HEK293 (cell line): ENCODE measurements at regions not wholly inside any gene's neighbourhood (a gene's known extent, or its start where the extent isn't known, plus 50 kb on each side); places are given as distances from the start of the nearest gene placed in this dataset.

Experiments used
- CTCF ChIA-PET: fragments of 350-600 bp; formaldehyde crosslinking; extraction: SDS; loops from one replicate; lab custom pipeline; 2021; ENCODE audit warnings: antibody characterized with exemption; lab: Yijun Ruan, JAX
- POLR2A ChIA-PET: fragments of 300-600 bp; formaldehyde crosslinking; extraction: SDS; loops from one replicate; lab custom pipeline; 2020; ENCODE audit warnings: antibody characterized with exemption, inconsistent platforms; lab: Yijun Ruan, JAX
- H3K27ac ChIP-seq: fragments of 200-500 bp; sonication (Bioruptor generic); 2 replicates; pipeline ENCODE4 v1.5.1; 2014; ENCODE audit warnings: low read depth, low read length, control low read depth, inconsistent platforms; ENCODE audit errors: extremely low read depth
- H3K36me3 ChIP-seq, 2 experiments: fragments of 200-500 bp in 1 of 2; sonication (Bioruptor generic) in 1 of 2; 1 replicate in 1 of 2; 2 replicates in 1 of 2; pipeline ENCODE4 v1.5.1; 2014 to 2017; ENCODE audit warnings: inconsistent platforms in 2 of 2, low read length in 2 of 2; ENCODE audit not compliant: control insufficient read depth in 2 of 2, insufficient read depth in 1 of 2
- H3K4me1 ChIP-seq: fragments of 200-500 bp; sonication (Bioruptor generic); 2 replicates; pipeline ENCODE4 v1.5.1; 2014; ENCODE audit warnings: mild to moderate bottlenecking, low read length, inconsistent platforms; ENCODE audit not compliant: control insufficient read depth, insufficient read depth
- H3K4me3 ChIP-seq: 2 replicates; pipeline ENCODE4 v1.5.1; 2011; ENCODE audit warnings: low read depth, mild to moderate bottlenecking, control low read depth, low read length, moderate library complexity
- H3K9me3 ChIP-seq: fragments of 200-500 bp; sonication (Bioruptor generic); 2 replicates; pipeline ENCODE4 v1.5.1; 2014; ENCODE audit warnings: low read depth, low read length, inconsistent platforms; ENCODE audit not compliant: control insufficient read depth, insufficient read depth
- AEBP2 ChIP-seq: fragments of 450-650 bp; formaldehyde crosslinking; IDR thresholded peaks from 2 replicates; pipeline ENCODE4 v1.5.1; 2016; ENCODE audit warnings: missing biosample characterization, missing genetic modification characterization, borderline replicate concordance
- KLF7 ChIP-seq: fragments of 450-650 bp; formaldehyde crosslinking; IDR thresholded peaks from 2 replicates; pipeline ENCODE4 v1.5.1; 2016; ENCODE audit warnings: missing biosample characterization, missing genetic modification characterization, borderline replicate concordance
- MYNN ChIP-seq: fragments of 450-650 bp; formaldehyde crosslinking; IDR thresholded peaks from 2 replicates; pipeline ENCODE4 v1.5.1; 2016; ENCODE audit warnings: missing biosample characterization, missing genetic modification characterization, borderline replicate concordance
- SCRT2 ChIP-seq: fragments of 450-650 bp; formaldehyde crosslinking; IDR thresholded peaks from 2 replicates; pipeline ENCODE4 v1.5.1; 2016; ENCODE audit warnings: missing biosample characterization, missing genetic modification characterization
- SP2 ChIP-seq: fragments of 450-650 bp; formaldehyde crosslinking; IDR thresholded peaks from 2 replicates; pipeline ENCODE4 v1.5.1; 2016; ENCODE audit warnings: missing biosample characterization, missing genetic modification characterization
- WT1 ChIP-seq: fragments of 450-650 bp; formaldehyde crosslinking; IDR thresholded peaks from 2 replicates; pipeline ENCODE4 v1.5.1; 2016; ENCODE audit warnings: missing biosample characterization, missing genetic modification characterization
- ZFP3 ChIP-seq: fragments of 450-650 bp; formaldehyde crosslinking; IDR thresholded peaks from 2 replicates; pipeline ENCODE4 v1.5.1; 2016; ENCODE audit warnings: low read depth, missing biosample characterization, missing genetic modification characterization
- ZNF112 ChIP-seq: fragments of 450-650 bp; formaldehyde crosslinking; IDR thresholded peaks from 2 replicates; pipeline ENCODE4 v1.5.0; 2017; ENCODE audit warnings: missing biosample characterization, missing genetic modification characterization
- ZNF121 ChIP-seq: fragments of 450-650 bp; formaldehyde crosslinking; IDR thresholded peaks from 2 replicates; pipeline ENCODE4 v1.5.1; 2016; ENCODE audit warnings: missing biosample characterization, missing genetic modification characterization
- ZNF18 ChIP-seq: fragments of 450-650 bp; formaldehyde crosslinking; IDR thresholded peaks from 2 replicates; pipeline ENCODE4 v1.5.1; 2016; ENCODE audit warnings: missing biosample characterization, missing genetic modification characterization
- ZNF211 ChIP-seq: fragments of 450-650 bp; formaldehyde crosslinking; IDR thresholded peaks from 2 replicates; pipeline ENCODE4 v1.5.1; 2016; ENCODE audit warnings: low read depth, missing biosample characterization, missing genetic modification characterization
- ZNF248 ChIP-seq: fragments of 450-650 bp; formaldehyde crosslinking; IDR thresholded peaks from 2 replicates; pipeline ENCODE4 v1.5.1; 2017; ENCODE audit warnings: missing biosample characterization, missing genetic modification characterization
- ZNF292 ChIP-seq: fragments of 450-650 bp; formaldehyde crosslinking; IDR thresholded peaks from 2 replicates; pipeline ENCODE4 v1.5.1; 2016; ENCODE audit warnings: low read depth, missing biosample characterization, missing genetic modification characterization, borderline replicate concordance
- ZNF544 ChIP-seq: fragments of 450-650 bp; formaldehyde crosslinking; IDR thresholded peaks from 2 replicates; pipeline ENCODE4 v1.5.0; 2017; ENCODE audit warnings: missing biosample characterization, missing genetic modification characterization
- ZNF558 ChIP-seq: fragments of 450-650 bp; formaldehyde crosslinking; IDR thresholded peaks from 2 replicates; pipeline ENCODE4 v1.5.1; 2016; ENCODE audit warnings: missing biosample characterization, missing genetic modification characterization
- ZNF561 ChIP-seq: fragments of 450-650 bp; IDR thresholded peaks from 2 replicates; pipeline ENCODE4 v1.5.1; 2018; ENCODE audit warnings: missing biosample characterization, missing genetic modification characterization, borderline replicate concordance
- ZNF660 ChIP-seq: fragments of 450-650 bp; IDR thresholded peaks from 2 replicates; pipeline ENCODE4 v1.5.1; 2018; ENCODE audit warnings: missing biosample characterization, mild to moderate bottlenecking, missing genetic modification characterization
- ZNF777 ChIP-seq: fragments of 450-650 bp; formaldehyde crosslinking; IDR thresholded peaks from 2 replicates; pipeline ENCODE4 v1.5.1; 2017; ENCODE audit warnings: missing biosample characterization, missing genetic modification characterization, borderline replicate concordance
- ZNF792 ChIP-seq: fragments of 450-650 bp; formaldehyde crosslinking; IDR thresholded peaks from 2 replicates; pipeline ENCODE4 v1.5.1; 2016; ENCODE audit warnings: missing biosample characterization, missing genetic modification characterization
- TF ChIP-seq, protein P1 (sequence below): fragments of 450-650 bp; formaldehyde crosslinking; IDR thresholded peaks from 2 replicates; pipeline ENCODE4 v1.5.1; 2016; ENCODE audit warnings: missing biosample characterization, missing genetic modification characterization
- TF ChIP-seq, protein P2 (sequence below): fragments of 450-650 bp; formaldehyde crosslinking; IDR thresholded peaks from 2 replicates; pipeline ENCODE4 v1.5.1; 2016; ENCODE audit warnings: missing biosample characterization, missing genetic modification characterization, borderline replicate concordance
- TF ChIP-seq, protein P3 (sequence below): fragments of 450-650 bp; formaldehyde crosslinking; conservative IDR thresholded peaks from 2 replicates; pipeline ENCODE4 v1.5.1; 2016; ENCODE audit warnings: low read depth, missing biosample characterization, missing genetic modification characterization

DNA sequence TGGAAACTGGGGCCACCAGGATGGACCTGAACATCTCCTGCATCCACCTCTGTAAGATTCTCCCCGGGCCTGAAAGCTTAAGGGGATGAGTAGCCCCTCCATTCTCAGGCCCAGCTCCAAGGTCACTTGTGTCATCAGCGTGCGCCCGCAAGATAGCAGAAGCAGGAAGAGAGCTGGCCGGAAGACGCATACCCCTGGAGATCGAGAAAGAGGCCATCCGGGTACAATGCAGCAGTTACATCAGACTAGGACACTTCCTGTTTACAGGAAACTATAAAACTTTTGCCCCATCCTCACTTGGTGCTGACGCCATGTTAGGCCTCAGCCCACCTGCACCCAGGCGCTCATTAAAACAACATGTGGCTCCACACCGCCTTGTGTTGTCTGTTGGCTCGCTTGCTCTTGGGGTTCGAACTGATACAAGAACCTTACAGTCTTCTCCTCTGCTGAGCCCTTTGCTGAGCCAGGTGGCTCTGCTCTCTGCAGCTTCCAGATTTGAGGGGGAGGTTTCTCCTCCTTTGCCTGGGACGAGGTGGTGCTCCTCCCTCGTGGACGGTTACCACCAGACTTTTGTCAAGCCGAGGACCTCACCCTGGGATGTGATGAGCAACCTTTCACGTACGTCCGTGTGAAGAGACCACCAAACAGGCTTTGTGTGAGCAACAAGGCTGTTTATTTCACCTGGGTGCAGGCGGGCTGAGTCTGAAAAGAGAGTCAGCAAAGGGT is 277.5 kb upstream of the C1orf174 start:
- CTCF ChIA-PET, result interaction anchor here (0.7 kb wide), 1 partner anchor 251 kb away, joined by 3 read pairs; no protein-coding TSS in a partner anchor
- Histone ChIP-seq H3K36me3 (no peaks in the 10 kb centered on the region), H3K9me3 (no peaks in the 10 kb centered on the region), H3K4me1 (no peaks in the 10 kb centered on the region), H3K27ac (no peak overlapping the region), H3K4me3 (no peak overlapping the region)
- no peak for TF ChIP-seq ZNF792
- no peak for TF ChIP-seq ZNF112
- TF ChIP-seq ZNF248 (tag by site-specific recombination), result no peak
- no peak for TF ChIP-seq AEBP2 (tag by site-specific recombination)
- no peak for TF ChIP-seq ZNF660 (tag by site-specific recombination)
- no peak for TF ChIP-seq ZNF211 (tag by site-specific recombination)
- TF ChIP-seq ZNF121 (tag by site-specific recombination), result no peak
- no peak for TF ChIP-seq ZFP3 (tag by site-specific recombination)
- no peak for TF ChIP-seq KLF7 (tag by site-specific recombination)
- TF ChIP-seq WT1, result no peak
- no peak for TF ChIP-seq SP2 (tag by site-specific recombination)
- TF ChIP-seq, protein P1, sequence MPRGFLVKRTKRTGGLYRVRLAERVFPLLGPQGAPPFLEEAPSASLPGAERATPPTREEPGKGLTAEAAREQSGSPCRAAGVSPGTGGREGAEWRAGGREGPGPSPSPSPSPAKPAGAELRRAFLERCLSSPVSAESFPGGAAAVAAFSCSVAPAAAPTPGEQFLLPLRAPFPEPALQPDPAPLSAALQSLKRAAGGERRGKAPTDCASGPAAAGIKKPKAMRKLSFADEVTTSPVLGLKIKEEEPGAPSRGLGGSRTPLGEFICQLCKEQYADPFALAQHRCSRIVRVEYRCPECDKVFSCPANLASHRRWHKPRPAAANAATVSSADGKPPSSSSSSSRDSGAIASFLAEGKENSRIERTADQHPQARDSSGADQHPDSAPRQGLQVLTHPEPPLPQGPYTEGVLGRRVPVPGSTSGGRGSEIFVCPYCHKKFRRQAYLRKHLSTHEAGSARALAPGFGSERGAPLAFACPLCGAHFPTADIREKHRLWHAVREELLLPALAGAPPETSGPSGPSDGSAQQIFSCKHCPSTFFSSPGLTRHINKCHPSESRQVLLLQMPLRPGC (tag by site-specific recombination), result no peak
- no peak for TF ChIP-seq ZNF558 (tag by site-specific recombination)
- no peak for TF ChIP-seq ZNF544 (tag by site-specific recombination)
- no peak for TF ChIP-seq ZNF561 (tag by site-specific recombination)
- no peak for TF ChIP-seq MYNN (tag by site-specific recombination)
- no peak for TF ChIP-seq ZNF18
- TF ChIP-seq ZNF777 (tag by site-specific recombination), result no peak
- TF ChIP-seq SCRT2 (tag by site-specific recombination), result no peak
- POLR2A ChIA-PET, result no interaction called here

- no peak overlapping the region for H3K27ac ChIP-seq
- CTCF ChIA-PET, result interaction anchor here (0.6 kb wide), 1 partner anchor 28 kb away, joined by 3 read pairs; no protein-coding TSS in a partner anchor
- POLR2A ChIA-PET, result no interaction called here
- no peaks in the 10 kb centered on the region for H3K9me3 ChIP-seq
- H3K4me3 ChIP-seq, result no peak overlapping the region
- no peaks in the 10 kb centered on the region for H3K36me3 ChIP-seq
- no peaks in the 10 kb centered on the region for H3K4me1 ChIP-seq
- TF ChIP-seq, protein P2, sequence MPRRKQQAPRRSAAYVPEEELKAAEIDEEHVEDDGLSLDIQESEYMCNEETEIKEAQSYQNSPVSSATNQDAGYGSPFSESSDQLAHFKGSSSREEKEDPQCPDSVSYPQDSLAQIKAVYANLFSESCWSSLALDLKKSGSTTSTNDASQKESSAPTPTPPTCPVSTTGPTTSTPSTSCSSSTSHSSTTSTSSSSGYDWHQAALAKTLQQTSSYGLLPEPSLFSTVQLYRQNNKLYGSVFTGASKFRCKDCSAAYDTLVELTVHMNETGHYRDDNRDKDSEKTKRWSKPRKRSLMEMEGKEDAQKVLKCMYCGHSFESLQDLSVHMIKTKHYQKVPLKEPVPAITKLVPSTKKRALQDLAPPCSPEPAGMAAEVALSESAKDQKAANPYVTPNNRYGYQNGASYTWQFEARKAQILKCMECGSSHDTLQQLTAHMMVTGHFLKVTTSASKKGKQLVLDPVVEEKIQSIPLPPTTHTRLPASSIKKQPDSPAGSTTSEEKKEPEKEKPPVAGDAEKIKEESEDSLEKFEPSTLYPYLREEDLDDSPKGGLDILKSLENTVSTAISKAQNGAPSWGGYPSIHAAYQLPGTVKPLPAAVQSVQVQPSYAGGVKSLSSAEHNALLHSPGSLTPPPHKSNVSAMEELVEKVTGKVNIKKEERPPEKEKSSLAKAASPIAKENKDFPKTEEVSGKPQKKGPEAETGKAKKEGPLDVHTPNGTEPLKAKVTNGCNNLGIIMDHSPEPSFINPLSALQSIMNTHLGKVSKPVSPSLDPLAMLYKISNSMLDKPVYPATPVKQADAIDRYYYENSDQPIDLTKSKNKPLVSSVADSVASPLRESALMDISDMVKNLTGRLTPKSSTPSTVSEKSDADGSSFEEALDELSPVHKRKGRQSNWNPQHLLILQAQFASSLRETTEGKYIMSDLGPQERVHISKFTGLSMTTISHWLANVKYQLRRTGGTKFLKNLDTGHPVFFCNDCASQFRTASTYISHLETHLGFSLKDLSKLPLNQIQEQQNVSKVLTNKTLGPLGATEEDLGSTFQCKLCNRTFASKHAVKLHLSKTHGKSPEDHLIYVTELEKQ (tag by site-specific recombination), result no peak
- TF ChIP-seq ZNF292 (tag by site-specific recombination), result no peak
- TF ChIP-seq, protein P3, sequence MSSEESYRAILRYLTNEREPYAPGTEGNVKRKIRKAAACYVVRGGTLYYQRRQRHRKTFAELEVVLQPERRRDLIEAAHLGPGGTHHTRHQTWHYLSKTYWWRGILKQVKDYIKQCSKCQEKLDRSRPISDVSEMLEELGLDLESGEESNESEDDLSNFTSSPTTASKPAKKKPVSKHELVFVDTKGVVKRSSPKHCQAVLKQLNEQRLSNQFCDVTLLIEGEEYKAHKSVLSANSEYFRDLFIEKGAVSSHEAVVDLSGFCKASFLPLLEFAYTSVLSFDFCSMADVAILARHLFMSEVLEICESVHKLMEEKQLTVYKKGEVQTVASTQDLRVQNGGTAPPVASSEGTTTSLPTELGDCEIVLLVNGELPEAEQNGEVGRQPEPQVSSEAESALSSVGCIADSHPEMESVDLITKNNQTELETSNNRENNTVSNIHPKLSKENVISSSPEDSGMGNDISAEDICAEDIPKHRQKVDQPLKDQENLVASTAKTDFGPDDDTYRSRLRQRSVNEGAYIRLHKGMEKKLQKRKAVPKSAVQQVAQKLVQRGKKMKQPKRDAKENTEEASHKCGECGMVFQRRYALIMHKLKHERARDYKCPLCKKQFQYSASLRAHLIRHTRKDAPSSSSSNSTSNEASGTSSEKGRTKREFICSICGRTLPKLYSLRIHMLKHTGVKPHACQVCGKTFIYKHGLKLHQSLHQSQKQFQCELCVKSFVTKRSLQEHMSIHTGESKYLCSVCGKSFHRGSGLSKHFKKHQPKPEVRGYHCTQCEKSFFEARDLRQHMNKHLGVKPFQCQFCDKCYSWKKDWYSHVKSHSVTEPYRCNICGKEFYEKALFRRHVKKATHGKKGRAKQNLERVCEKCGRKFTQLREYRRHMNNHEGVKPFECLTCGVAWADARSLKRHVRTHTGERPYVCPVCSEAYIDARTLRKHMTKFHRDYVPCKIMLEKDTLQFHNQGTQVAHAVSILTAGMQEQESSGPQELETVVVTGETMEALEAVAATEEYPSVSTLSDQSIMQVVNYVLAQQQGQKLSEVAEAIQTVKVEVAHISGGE (tag by site-specific recombination), result no peak
Observed at GRCh38 chr1:4178501-4179113, 278.5 kb upstream of the C1orf174 start.
